ENCODE measurements at regions not wholly inside any gene's neighbourhood (a gene's known extent, or its start where the extent isn't known, plus 50 kb on each side); places are given as distances from the start of the nearest gene placed in this dataset.

DNA sequence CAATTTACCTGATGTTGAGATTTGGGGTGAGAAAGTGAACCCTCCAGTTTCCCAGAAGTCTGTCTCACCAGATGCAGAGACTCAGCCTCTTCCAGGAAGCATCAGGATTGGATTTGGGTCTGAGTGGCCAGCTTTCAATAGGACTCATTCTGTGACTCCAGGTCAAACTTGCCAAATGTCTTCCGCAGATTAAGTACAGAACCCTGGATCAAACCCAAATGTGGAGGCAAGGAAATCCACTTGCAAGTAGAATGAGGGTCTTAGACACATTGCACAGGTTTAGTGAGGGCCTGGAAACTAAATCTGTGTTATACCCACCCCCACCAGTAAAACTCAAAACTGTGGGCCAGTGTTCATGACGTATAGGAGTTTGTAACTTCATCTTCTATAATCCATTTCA, 372.2 kb upstream of the MGMT start:
- intact Hi-C loops (cut with DNase I; ENCODE audit: low total_unique reads) = no loop called here
- Histone ChIP-seq H3K27me3 (no peaks in the 10 kb centered on the region), H3K36me3 (no peaks in the 10 kb centered on the region), H3K4me3 (no peak overlapping the region), H3K4me1 (no peaks in the 10 kb centered on the region), H3K9me3 (no peaks in the 10 kb centered on the region), H3K27ac (no peak overlapping the region)
- DNase-seq = no peak
- TF ChIP-seq, protein P1, sequence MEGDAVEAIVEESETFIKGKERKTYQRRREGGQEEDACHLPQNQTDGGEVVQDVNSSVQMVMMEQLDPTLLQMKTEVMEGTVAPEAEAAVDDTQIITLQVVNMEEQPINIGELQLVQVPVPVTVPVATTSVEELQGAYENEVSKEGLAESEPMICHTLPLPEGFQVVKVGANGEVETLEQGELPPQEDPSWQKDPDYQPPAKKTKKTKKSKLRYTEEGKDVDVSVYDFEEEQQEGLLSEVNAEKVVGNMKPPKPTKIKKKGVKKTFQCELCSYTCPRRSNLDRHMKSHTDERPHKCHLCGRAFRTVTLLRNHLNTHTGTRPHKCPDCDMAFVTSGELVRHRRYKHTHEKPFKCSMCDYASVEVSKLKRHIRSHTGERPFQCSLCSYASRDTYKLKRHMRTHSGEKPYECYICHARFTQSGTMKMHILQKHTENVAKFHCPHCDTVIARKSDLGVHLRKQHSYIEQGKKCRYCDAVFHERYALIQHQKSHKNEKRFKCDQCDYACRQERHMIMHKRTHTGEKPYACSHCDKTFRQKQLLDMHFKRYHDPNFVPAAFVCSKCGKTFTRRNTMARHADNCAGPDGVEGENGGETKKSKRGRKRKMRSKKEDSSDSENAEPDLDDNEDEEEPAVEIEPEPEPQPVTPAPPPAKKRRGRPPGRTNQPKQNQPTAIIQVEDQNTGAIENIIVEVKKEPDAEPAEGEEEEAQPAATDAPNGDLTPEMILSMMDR (IDR thresholded peaks at IDR 0.05) = no peak
- TF ChIP-seq POLR2A (IDR thresholded peaks at IDR 0.05) = no peak

DNA sequence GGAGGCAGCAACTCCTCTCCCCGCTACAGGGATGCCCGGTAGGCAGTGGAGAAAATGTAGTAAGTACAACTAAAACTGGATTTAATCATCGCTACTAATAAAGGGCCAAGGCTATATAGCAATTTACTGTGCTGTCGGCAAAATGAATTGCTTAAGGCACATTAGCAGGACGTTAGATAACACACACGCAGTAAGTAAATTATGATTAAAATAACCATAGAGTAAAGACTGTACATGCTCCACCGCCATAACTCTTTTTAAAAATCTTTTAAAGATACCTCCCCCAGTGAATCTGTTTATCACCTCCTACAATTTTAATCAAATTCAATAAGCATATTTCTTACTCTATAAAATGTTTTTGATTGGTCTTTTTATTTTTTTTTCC, 371.4 kb upstream of the MGMT start:
- peak overlapping the region; percentile 77 to 79 for H3K27ac ChIP-seq
- no peak overlapping the region for H3K4me3 ChIP-seq
- H3K27me3 ChIP-seq = no peaks in the 10 kb centered on the region
- H3K4me1 ChIP-seq = no peaks in the 10 kb centered on the region
- no peaks in the 10 kb centered on the region for H3K36me3 ChIP-seq
- no peak for DNase-seq
- TF ChIP-seq, protein P1 (IDR thresholded peaks at IDR 0.05) = no peak
- no peak for TF ChIP-seq POLR2A (IDR thresholded peaks at IDR 0.05)
- H3K9me3 ChIP-seq = no peaks in the 10 kb centered on the region
- intact Hi-C loops (cut with DNase I; ENCODE audit: low total_unique reads) = no loop called here

DNA sequence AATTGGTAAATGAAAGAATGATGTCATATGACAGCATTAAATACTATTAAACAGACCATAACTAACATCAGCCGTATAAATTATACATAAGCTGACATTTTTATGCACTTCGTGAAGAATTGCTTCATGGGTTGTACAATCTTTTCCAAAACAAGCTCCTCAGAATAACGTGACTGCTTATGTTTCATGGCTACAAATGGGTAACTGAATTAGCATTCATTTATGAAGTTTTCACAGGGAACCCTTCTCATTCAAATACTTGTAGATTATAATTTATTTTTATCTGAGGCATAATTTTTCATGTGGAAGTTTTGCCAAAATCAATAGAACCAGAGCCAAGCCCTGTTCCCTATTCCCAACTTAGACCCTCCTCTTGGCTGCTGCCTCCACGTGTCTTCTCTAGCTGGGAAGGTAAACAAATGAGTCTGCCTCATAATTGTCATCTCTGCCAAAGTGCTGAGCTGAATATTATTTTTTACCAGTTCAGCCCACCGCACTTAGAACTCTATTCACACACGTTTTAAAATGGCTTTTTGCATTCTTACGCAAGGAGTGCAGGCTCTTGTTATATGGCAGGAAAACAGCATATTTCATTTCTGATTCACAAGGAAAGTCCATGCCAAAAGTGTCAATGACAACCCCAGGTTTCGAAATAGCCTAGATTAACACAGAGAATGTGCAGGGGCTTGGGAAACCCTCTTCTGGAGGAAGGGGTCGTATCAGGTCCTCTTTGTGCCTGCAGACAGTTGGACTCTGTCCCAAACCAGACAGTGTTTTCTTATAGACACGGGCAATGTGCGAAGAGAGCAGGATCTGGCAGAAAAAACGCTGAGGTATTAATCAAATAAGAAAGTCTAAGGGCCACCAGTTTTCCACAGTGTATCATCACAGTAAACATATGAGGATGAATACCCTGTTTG, 370.7 kb upstream of the MGMT start:
- DNase-seq = peak; percentile 48 to 70
- intact Hi-C loops (cut with DNase I; ENCODE audit: low total_unique reads) = no loop called here
- peak overlapping the region; percentile 77 to 79 for H3K27ac ChIP-seq
- TF ChIP-seq, protein P1 (IDR thresholded peaks at IDR 0.05) = no peak
- TF ChIP-seq POLR2A (IDR thresholded peaks at IDR 0.05) = no peak
- no peak overlapping the region for H3K4me3 ChIP-seq
- H3K9me3 ChIP-seq = no peaks in the 10 kb centered on the region
- H3K36me3 ChIP-seq = no peaks in the 10 kb centered on the region
- H3K4me1 ChIP-seq = no peaks in the 10 kb centered on the region
- no peaks in the 10 kb centered on the region for H3K27me3 ChIP-seq

DNA sequence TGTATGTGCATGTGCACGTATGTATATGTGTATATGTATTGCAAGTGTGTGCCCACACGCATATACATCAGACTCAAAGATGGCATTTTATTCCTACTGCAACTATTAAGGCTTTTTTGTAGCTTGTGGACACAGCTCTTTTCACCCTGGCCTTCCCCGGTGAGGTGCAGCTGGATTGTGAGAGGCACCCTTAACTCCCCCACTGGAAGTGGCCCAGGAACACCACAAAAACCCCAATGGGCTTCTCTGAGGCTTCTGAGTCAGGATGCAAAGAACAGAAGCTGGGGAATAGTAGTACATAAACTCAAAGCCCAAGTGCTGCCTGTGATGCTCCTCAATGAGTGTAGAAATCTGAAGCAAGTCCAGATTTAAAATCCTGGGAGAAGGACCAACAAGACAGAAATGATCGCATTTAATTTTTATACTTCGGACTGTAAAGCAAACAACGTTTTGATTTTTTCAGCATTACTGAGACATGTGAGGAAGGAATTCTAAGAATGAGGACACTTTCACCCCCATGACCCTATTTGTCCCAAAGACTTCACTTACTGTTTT, 369.2 kb upstream of the MGMT start:
- no peak overlapping the region for H3K4me3 ChIP-seq
- H3K27ac ChIP-seq = no peak overlapping the region
- intact Hi-C loops (cut with DNase I; ENCODE audit: low total_unique reads) = no loop called here
- no peaks in the 10 kb centered on the region for H3K9me3 ChIP-seq
- H3K4me1 ChIP-seq = no peaks in the 10 kb centered on the region
- no peaks in the 10 kb centered on the region for H3K27me3 ChIP-seq
- DNase-seq = no peak
- no peaks in the 10 kb centered on the region for H3K36me3 ChIP-seq
- no peak for TF ChIP-seq POLR2A (IDR thresholded peaks at IDR 0.05)
- TF ChIP-seq, protein P1 (IDR thresholded peaks at IDR 0.05) = no peak

DNA sequence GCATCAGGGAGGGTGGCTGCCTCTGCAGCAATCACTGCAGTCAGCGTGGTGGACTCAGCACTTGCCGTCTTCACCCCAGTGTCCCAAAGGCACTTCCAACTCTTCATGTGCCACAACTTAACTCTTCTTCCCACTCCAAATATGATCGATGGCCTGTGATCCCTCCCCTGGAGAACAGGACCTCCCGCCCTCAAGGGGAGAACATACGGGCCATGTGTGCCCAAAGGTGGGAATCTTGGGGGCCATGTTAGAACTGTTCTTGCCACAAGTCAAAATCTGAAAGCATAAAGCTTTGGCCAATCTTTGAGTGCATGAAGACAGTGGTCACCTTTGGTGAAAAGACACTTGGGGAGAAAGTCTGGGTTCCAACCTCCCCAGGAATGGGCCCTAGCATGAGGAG, 368.5 kb upstream of the MGMT start:
- Histone ChIP-seq H3K36me3 (no peaks in the 10 kb centered on the region), H3K27ac (no peak overlapping the region), H3K4me1 (no peaks in the 10 kb centered on the region), H3K9me3 (no peaks in the 10 kb centered on the region), H3K27me3 (no peaks in the 10 kb centered on the region), H3K4me3 (no peak overlapping the region)
- TF ChIP-seq, protein P1 (IDR thresholded peaks at IDR 0.05) = no peak
- TF ChIP-seq POLR2A (IDR thresholded peaks at IDR 0.05) = no peak
- intact Hi-C loops (cut with DNase I; ENCODE audit: low total_unique reads) = no loop called here
- DNase-seq = no peak

Measured in uterus (tissue), 3 donors.